ENCODE measurements at regions not wholly inside any gene's neighbourhood (a gene's known extent, or its start where the extent isn't known, plus 50 kb on each side); places are given as distances from the start of the nearest gene placed in this dataset.
A peak's percentile ranks its signal among the peaks of the same experiment; 100 is the strongest.
"Not testable (repeated sequence)": the region's sequence is repeated elsewhere in the genome, so short reads cannot be mapped to it uniquely, and the experiment has no call there.

GRCh38 chr4:9000505-9001001, 128.9 kb upstream of the HMX1 start:
- H3K4me3 ChIP-seq (ENCODE audit: low read depth, poor library complexity, severe bottlenecking); intact Hi-C loops (cut with DNase I; ENCODE audit: low total_unique reads): not testable (repeated sequence)
- 1 to 2% methylated on average over 7 to 47 of the region's 52 CpGs for WGBS, 2 donors
- DNase-seq (ENCODE audit: low spot score in 2 of 2): peak in 1 of 2 donors; percentile 85

- H3K4me3 ChIP-seq (ENCODE audit: low read depth, poor library complexity, severe bottlenecking); intact Hi-C loops (cut with DNase I; ENCODE audit: low total_unique reads); DNase-seq (ENCODE audit: low spot score in 2 of 2): not testable (repeated sequence)
- 46 to 59% methylated on average over 5 to 7 of the region's 15 CpGs for WGBS, 2 donors
Observed at GRCh38 chr4:8992981-8993380, 121.3 kb upstream of the HMX1 start.

GRCh38 chr4:8991449-8991848, 119.8 kb upstream of the HMX1 start:
- intact Hi-C loops (cut with DNase I; ENCODE audit: low total_unique reads); DNase-seq (ENCODE audit: low spot score in 2 of 2); H3K4me3 ChIP-seq (ENCODE audit: low read depth, poor library complexity, severe bottlenecking): not testable (repeated sequence)

GRCh38 chr4:8990341-8990740, 118.7 kb upstream of the HMX1 start:
- H3K4me3 ChIP-seq (ENCODE audit: low read depth, poor library complexity, severe bottlenecking); intact Hi-C loops (cut with DNase I; ENCODE audit: low total_unique reads); DNase-seq (ENCODE audit: low spot score in 2 of 2): not testable (repeated sequence)
- WGBS, 2 donors: 87 to 94% methylated on average over 13 to 18 of the region's 18 CpGs

GRCh38 chr4:8985786-8986185, 114.1 kb upstream of the HMX1 start:
- H3K4me3 ChIP-seq (ENCODE audit: low read depth, poor library complexity, severe bottlenecking); intact Hi-C loops (cut with DNase I; ENCODE audit: low total_unique reads); DNase-seq (ENCODE audit: low spot score in 2 of 2): not testable (repeated sequence)
- WGBS, 2 donors: 95 to 97% methylated on average over 15 of the region's 15 CpGs

- WGBS, 2 donors: 74 to 82% methylated on average over 11 of the region's 11 CpGs
- H3K4me3 ChIP-seq (ENCODE audit: low read depth, poor library complexity, severe bottlenecking); DNase-seq (ENCODE audit: low spot score in 2 of 2); intact Hi-C loops (cut with DNase I; ENCODE audit: low total_unique reads): not testable (repeated sequence)
Observed at GRCh38 chr4:8984641-8985040, 113.0 kb upstream of the HMX1 start.

GRCh38 chr4:8983921-8984320, 112.3 kb upstream of the HMX1 start:
- intact Hi-C loops (cut with DNase I; ENCODE audit: low total_unique reads): not testable (repeated sequence)

GRCh38 chr4:8976466-8977128, 105.0 kb upstream of the HMX1 start:
- intact Hi-C loops (cut with DNase I; ENCODE audit: low total_unique reads); H3K4me3 ChIP-seq (ENCODE audit: low read depth, poor library complexity, severe bottlenecking); DNase-seq (ENCODE audit: low spot score in 2 of 2): not testable (repeated sequence)
- 55 to 66% methylated on average over 24 of the region's 24 CpGs for WGBS, 2 donors

More at GRCh38 chr4:8983921-8984320, 112.3 kb upstream of the HMX1 start:
- not testable (repeated sequence) for DNase-seq (ENCODE audit: low spot score in 2 of 2); H3K4me3 ChIP-seq (ENCODE audit: low read depth, poor library complexity, severe bottlenecking)
- 89 to 90% methylated on average over 12 of the region's 12 CpGs for WGBS, 2 donors

- WGBS, 2 donors: 87 to 92% methylated on average over 7 of the region's 7 CpGs
- intact Hi-C loops (cut with DNase I; ENCODE audit: low total_unique reads); H3K4me3 ChIP-seq (ENCODE audit: low read depth, poor library complexity, severe bottlenecking); DNase-seq (ENCODE audit: low spot score in 2 of 2): not testable (repeated sequence)
Observed at GRCh38 chr4:8972635-8973034, 101.0 kb upstream of the HMX1 start.

GRCh38 chr4:8965896-8966295, 94.3 kb upstream of the HMX1 start:
- DNase-seq (ENCODE audit: low spot score in 2 of 2); H3K4me3 ChIP-seq (ENCODE audit: low read depth, poor library complexity, severe bottlenecking); intact Hi-C loops (cut with DNase I; ENCODE audit: low total_unique reads): not testable (repeated sequence)
- 82 to 89% methylated on average over 10 to 15 of the region's 15 CpGs for WGBS, 2 donors

GRCh38 chr4:8964201-8964788, 92.7 kb upstream of the HMX1 start:
- 3 to 6% methylated on average over 20 to 33 of the region's 40 CpGs for WGBS, 2 donors
- H3K4me3 ChIP-seq (ENCODE audit: low read depth, poor library complexity, severe bottlenecking); intact Hi-C loops (cut with DNase I; ENCODE audit: low total_unique reads); DNase-seq (ENCODE audit: low spot score in 2 of 2): not testable (repeated sequence)

- 0 to 2% methylated on average over 22 to 30 of the region's 41 CpGs for WGBS, 2 donors
- DNase-seq (ENCODE audit: low spot score in 2 of 2); H3K4me3 ChIP-seq (ENCODE audit: low read depth, poor library complexity, severe bottlenecking); intact Hi-C loops (cut with DNase I; ENCODE audit: low total_unique reads): not testable (repeated sequence)
Observed at GRCh38 chr4:8963533-8963932, 91.9 kb upstream of the HMX1 start.

GRCh38 chr4:8961343-8961742, 89.7 kb upstream of the HMX1 start:
- WGBS, 2 donors: 3 to 12% methylated on average over 10 to 11 of the region's 11 CpGs
- peak; percentile 52 to 82 for DNase-seq (ENCODE audit: low spot score in 2 of 2)
- H3K4me3 ChIP-seq (ENCODE audit: low read depth, poor library complexity, severe bottlenecking); intact Hi-C loops (cut with DNase I; ENCODE audit: low total_unique reads): not testable (repeated sequence)

- WGBS, 2 donors: 60 to 74% methylated on average over 11 to 14 of the region's 18 CpGs
- DNase-seq (ENCODE audit: low spot score in 2 of 2); intact Hi-C loops (cut with DNase I; ENCODE audit: low total_unique reads); H3K4me3 ChIP-seq (ENCODE audit: low read depth, poor library complexity, severe bottlenecking): not testable (repeated sequence)
Observed at GRCh38 chr4:8959471-8959870, 87.8 kb upstream of the HMX1 start.

GRCh38 chr4:8954001-8954400, 82.4 kb upstream of the HMX1 start:
- intact Hi-C loops (cut with DNase I; ENCODE audit: low total_unique reads); H3K4me3 ChIP-seq (ENCODE audit: low read depth, poor library complexity, severe bottlenecking): not testable (repeated sequence)
- DNase-seq (ENCODE audit: low spot score in 2 of 2): peak in 1 of 2 donors; percentile 56
- WGBS, 2 donors: 90 to 91% methylated on average over 16 of the region's 16 CpGs
